Astrocyte of the spinal cord (primary cell): ENCODE measurements at regions not wholly inside any gene's neighbourhood (a gene's known extent, or its start where the extent isn't known, plus 50 kb on each side); places are given as distances from the start of the nearest gene placed in this dataset.
"Not testable (repeated sequence)": the region's sequence is repeated elsewhere in the genome, so short reads cannot be mapped to it uniquely, and the experiment has no call there.

ENCODE experiments used
- DNase-seq: peaks from one replicate; pipeline ENCODE4 v3.0.0; 2011; ENCODE audit warnings: low read depth, low spot score
- H3K4me3 ChIP-seq: 2 replicates; pipeline ENCODE4 v1.5.1; 2011; ENCODE audit warnings: low read depth, mild to moderate bottlenecking, low read length, moderate library complexity
- in situ Hi-C: cut with HindIII; loops from 2 replicates; pipeline ENCODE4 v1.10.0; 2017; ENCODE audit warnings: low sequenced_read_pairs
- TF ChIP-seq, protein P1 (sequence below): IDR thresholded peaks from 2 replicates; pipeline ENCODE4 v1.5.1; 2012; ENCODE audit warnings: low read depth, mild to moderate bottlenecking, low read length, inconsistent platforms

DNA sequence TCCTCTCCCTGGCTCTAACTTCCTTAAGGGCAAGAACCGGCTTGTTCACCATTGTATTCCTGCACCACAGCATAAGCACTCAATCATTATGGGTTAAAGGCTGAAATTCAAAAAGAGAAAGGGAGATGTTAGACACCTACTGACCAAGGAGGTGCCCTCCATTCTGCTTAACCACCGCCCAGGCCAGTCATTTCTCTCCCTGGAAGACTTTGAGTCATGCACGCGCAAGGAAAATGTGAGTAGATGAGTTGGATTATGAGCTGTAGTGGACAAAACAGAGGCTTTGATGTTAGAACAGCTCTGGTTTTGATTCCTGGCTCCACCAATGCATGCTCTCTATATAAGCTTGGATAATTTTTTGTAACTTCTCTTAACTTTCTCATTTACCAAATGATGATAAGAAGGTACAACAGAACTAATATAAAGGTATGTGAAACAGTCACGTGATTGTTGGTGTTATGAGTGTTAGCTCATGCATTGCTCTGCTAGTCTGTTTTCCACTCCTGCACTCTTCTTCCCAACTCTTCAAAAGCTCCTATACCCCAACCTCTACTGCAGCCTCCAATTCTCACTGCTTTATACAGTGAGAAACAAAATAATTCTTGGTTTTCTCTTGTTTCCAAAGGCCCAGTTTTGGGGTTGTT, 148.4 kb upstream of the ATP11B start:
- TF ChIP-seq, protein P1, sequence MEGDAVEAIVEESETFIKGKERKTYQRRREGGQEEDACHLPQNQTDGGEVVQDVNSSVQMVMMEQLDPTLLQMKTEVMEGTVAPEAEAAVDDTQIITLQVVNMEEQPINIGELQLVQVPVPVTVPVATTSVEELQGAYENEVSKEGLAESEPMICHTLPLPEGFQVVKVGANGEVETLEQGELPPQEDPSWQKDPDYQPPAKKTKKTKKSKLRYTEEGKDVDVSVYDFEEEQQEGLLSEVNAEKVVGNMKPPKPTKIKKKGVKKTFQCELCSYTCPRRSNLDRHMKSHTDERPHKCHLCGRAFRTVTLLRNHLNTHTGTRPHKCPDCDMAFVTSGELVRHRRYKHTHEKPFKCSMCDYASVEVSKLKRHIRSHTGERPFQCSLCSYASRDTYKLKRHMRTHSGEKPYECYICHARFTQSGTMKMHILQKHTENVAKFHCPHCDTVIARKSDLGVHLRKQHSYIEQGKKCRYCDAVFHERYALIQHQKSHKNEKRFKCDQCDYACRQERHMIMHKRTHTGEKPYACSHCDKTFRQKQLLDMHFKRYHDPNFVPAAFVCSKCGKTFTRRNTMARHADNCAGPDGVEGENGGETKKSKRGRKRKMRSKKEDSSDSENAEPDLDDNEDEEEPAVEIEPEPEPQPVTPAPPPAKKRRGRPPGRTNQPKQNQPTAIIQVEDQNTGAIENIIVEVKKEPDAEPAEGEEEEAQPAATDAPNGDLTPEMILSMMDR = no peak
- no peak overlapping the region for H3K4me3 ChIP-seq
- in situ Hi-C loops = no loop called here
- DNase-seq = no peak

- TF ChIP-seq, protein P1 = no peak
- no peak for DNase-seq
- in situ Hi-C loops = no loop called here
- H3K4me3 ChIP-seq = no peak overlapping the region
Measured at GRCh38 chr3:182650568-182651128, 142.7 kb upstream of the ATP11B start.

DNA sequence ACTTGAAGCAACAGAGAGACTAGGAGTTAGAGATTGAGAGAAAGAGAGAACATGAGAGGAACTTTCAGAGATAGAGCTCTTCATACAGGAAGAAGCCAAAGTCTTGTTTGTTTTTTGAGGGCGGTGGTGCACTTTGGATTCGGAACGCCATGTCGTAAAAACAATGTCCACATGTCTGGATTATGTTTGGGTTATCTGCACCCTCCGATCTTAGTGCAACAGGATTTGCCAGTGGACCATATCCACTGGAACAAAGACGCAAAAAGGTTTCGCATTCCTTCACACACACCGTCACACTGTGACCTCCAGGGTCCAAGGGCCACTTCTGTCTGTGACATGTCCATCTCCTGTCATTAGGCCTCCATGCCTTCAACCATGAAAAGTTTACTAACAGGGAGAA, 141.8 kb upstream of the ATP11B start:
- TF ChIP-seq, protein P1 = no peak
- in situ Hi-C loops = no loop called here
- no peak for DNase-seq
- H3K4me3 ChIP-seq = no peak overlapping the region

DNA sequence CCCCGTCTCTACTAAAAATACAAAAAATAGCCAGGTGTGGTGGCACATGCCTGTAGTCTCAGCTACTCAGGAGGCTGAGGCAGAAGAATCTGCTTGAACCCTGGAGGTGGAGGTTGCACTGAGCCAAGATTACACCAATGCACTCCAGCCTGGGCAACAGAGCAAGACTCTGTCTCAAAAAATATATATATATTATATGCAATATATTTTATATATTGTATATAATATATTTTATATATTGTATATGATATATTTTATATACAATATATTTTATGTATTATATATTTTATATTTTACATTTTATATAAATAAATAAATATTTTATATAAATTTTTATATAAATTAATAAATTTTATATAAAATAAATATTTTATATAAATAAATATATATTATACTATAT, 140.2 kb upstream of the ATP11B start:
- DNase-seq, in situ Hi-C loops, H3K4me3 ChIP-seq: not testable (repeated sequence)

GRCh38 chr3:182668541-182668940, 124.8 kb upstream of the ATP11B start:
- no peak for DNase-seq
- in situ Hi-C loops = no loop called here
- H3K4me3 ChIP-seq = no peak overlapping the region
- TF ChIP-seq, protein P1 = no peak

- H3K4me3 ChIP-seq = no peak overlapping the region
- in situ Hi-C loops = no loop called here
- no peak for DNase-seq
- TF ChIP-seq, protein P1 = no peak
Measured at GRCh38 chr3:182668974-182669373, 124.3 kb upstream of the ATP11B start.

GRCh38 chr3:182671541-182671940, 121.8 kb upstream of the ATP11B start:
- no peak overlapping the region for H3K4me3 ChIP-seq
- TF ChIP-seq, protein P1 = no peak
- no peak for DNase-seq
- in situ Hi-C loops = no loop called here
